ENCODE measurements at regions not wholly inside any gene's neighbourhood (a gene's known extent, or its start where the extent isn't known, plus 50 kb on each side); places are given as distances from the start of the nearest gene placed in this dataset.

DNA sequence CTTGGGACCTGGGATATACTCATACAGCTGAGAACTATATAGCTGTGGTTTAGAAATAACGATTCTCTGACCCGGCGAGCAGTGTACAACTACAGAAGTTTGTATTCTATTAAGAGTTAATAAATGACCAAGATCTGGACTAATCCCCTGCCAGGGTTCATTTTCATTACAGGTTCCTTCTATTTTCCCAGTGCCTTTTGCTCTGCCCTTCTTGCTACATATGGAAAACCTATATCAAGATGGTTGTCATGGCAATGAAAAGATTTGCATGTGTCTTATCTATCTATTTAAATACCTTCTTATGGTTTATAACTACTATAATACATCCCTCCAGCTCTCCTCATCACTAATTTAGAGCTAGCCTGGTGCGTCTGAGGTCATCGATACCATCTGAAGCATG lies 965.2 kb downstream of the BCL11A start (continued):
- TF ChIP-seq, protein P1, sequence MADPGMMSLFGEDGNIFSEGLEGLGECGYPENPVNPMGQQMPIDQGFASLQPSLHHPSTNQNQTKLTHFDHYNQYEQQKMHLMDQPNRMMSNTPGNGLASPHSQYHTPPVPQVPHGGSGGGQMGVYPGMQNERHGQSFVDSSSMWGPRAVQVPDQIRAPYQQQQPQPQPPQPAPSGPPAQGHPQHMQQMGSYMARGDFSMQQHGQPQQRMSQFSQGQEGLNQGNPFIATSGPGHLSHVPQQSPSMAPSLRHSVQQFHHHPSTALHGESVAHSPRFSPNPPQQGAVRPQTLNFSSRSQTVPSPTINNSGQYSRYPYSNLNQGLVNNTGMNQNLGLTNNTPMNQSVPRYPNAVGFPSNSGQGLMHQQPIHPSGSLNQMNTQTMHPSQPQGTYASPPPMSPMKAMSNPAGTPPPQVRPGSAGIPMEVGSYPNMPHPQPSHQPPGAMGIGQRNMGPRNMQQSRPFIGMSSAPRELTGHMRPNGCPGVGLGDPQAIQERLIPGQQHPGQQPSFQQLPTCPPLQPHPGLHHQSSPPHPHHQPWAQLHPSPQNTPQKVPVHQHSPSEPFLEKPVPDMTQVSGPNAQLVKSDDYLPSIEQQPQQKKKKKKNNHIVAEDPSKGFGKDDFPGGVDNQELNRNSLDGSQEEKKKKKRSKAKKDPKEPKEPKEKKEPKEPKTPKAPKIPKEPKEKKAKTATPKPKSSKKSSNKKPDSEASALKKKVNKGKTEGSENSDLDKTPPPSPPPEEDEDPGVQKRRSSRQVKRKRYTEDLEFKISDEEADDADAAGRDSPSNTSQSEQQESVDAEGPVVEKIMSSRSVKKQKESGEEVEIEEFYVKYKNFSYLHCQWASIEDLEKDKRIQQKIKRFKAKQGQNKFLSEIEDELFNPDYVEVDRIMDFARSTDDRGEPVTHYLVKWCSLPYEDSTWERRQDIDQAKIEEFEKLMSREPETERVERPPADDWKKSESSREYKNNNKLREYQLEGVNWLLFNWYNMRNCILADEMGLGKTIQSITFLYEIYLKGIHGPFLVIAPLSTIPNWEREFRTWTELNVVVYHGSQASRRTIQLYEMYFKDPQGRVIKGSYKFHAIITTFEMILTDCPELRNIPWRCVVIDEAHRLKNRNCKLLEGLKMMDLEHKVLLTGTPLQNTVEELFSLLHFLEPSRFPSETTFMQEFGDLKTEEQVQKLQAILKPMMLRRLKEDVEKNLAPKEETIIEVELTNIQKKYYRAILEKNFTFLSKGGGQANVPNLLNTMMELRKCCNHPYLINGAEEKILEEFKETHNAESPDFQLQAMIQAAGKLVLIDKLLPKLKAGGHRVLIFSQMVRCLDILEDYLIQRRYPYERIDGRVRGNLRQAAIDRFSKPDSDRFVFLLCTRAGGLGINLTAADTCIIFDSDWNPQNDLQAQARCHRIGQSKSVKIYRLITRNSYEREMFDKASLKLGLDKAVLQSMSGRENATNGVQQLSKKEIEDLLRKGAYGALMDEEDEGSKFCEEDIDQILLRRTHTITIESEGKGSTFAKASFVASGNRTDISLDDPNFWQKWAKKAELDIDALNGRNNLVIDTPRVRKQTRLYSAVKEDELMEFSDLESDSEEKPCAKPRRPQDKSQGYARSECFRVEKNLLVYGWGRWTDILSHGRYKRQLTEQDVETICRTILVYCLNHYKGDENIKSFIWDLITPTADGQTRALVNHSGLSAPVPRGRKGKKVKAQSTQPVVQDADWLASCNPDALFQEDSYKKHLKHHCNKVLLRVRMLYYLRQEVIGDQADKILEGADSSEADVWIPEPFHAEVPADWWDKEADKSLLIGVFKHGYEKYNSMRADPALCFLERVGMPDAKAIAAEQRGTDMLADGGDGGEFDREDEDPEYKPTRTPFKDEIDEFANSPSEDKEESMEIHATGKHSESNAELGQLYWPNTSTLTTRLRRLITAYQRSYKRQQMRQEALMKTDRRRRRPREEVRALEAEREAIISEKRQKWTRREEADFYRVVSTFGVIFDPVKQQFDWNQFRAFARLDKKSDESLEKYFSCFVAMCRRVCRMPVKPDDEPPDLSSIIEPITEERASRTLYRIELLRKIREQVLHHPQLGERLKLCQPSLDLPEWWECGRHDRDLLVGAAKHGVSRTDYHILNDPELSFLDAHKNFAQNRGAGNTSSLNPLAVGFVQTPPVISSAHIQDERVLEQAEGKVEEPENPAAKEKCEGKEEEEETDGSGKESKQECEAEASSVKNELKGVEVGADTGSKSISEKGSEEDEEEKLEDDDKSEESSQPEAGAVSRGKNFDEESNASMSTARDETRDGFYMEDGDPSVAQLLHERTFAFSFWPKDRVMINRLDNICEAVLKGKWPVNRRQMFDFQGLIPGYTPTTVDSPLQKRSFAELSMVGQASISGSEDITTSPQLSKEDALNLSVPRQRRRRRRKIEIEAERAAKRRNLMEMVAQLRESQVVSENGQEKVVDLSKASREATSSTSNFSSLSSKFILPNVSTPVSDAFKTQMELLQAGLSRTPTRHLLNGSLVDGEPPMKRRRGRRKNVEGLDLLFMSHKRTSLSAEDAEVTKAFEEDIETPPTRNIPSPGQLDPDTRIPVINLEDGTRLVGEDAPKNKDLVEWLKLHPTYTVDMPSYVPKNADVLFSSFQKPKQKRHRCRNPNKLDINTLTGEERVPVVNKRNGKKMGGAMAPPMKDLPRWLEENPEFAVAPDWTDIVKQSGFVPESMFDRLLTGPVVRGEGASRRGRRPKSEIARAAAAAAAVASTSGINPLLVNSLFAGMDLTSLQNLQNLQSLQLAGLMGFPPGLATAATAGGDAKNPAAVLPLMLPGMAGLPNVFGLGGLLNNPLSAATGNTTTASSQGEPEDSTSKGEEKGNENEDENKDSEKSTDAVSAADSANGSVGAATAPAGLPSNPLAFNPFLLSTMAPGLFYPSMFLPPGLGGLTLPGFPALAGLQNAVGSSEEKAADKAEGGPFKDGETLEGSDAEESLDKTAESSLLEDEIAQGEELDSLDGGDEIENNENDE (IDR thresholded peaks at IDR 0.05; ENCODE audit: insufficient replicate concordance, low read length), result no peak
- TF ChIP-seq NANOG (IDR thresholded peaks at IDR 0.05; ENCODE audit: insufficient read depth, low read depth, low read length, poor library complexity, severe bottlenecking), result no peak
- no peak for TF ChIP-seq ASH2L (IDR thresholded peaks at IDR 0.05; ENCODE audit: low read length)
- TF ChIP-seq CHD1 (IDR thresholded peaks at IDR 0.05; ENCODE audit: low read depth, low read length), result no peak
- no peak for TF ChIP-seq SP4 (IDR thresholded peaks at IDR 0.05; ENCODE audit: low read length)
- TF ChIP-seq POLR2AphosphoS5 (IDR thresholded peaks at IDR 0.05; ENCODE audit: low read depth, low read length), result no peak
